Hepatocyte (in vitro differentiated cells): ENCODE measurements at regions not wholly inside any gene's neighbourhood (a gene's known extent, or its start where the extent isn't known, plus 50 kb on each side); places are given as distances from the start of the nearest gene placed in this dataset.

Experiments used
- CTCF ChIP-seq: fragments of 200-600 bp; sonication (generic); IDR thresholded peaks from 2 replicates; pipeline ENCODE4 v1.5.1; 2016; ENCODE audit warnings: antibody characterized with exemption, mild to moderate bottlenecking; ENCODE audit not compliant: poor library complexity
- EZH2phosphoT487 ChIP-seq: fragments of 200-600 bp; sonication (generic); IDR thresholded peaks from one replicate; pipeline ENCODE4 v1.6.1; 2018; ENCODE audit warnings: antibody characterized with exemption, mild to moderate bottlenecking, low read depth, moderate library complexity; ENCODE audit not compliant: unreplicated experiment, severe bottlenecking

GRCh38 chr2:175624211-175624761, 377.8 kb downstream of the LNPK start:
- no peak for TF ChIP-seq CTCF
- no peak for TF ChIP-seq EZH2phosphoT487
